ENCODE measurements at regions not wholly inside any gene's neighbourhood (a gene's known extent, or its start where the extent isn't known, plus 50 kb on each side); places are given as distances from the start of the nearest gene placed in this dataset.
A peak's percentile ranks its signal among the peaks of the same experiment; 100 is the strongest.
"Not testable (repeated sequence)": the region's sequence is repeated elsewhere in the genome, so short reads cannot be mapped to it uniquely, and the experiment has no call there.

DNA sequence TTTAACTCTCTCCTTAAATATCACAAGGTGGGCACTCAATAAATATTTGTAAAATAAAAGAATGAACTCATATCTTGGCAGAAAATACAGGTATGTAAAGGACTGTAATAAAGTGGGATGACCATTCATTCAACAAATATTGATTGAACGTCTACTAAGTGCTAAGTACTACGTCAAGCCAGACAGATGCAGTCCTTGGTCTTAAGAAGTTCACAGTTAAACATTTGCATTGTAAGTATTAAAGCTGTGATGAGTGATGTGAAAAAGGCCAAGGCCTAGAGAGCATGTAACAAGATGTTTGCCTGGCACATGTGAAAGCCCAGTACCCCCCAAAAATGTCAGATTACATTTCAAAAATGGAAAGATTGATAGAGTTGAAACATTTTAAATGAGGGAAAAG lies 130.1 kb upstream of the TMEM170B start:
- DNase-seq (ENCODE audit: low read depth): no peak

DNA sequence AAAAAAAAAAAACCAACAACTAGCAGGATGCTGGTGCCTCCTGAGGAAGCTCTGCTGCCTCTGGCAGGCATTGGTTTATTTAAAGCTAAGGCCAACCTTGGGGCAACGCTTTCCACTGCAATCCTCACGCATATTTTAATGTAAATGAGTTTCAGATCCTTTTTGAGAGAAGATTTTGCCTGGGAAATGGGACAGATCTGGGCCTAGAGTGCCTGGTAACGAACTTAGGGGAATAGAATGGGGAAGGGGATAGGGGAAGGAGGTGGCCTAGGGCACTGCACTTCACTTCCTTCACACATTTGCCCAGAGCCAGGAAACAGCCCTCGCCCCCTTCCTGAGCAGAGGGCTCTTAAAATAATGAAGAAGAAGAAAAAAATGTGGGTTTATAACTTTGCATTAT lies 132.7 kb upstream of the TMEM170B start:
- DNase-seq (ENCODE audit: low read depth): no peak

DNA sequence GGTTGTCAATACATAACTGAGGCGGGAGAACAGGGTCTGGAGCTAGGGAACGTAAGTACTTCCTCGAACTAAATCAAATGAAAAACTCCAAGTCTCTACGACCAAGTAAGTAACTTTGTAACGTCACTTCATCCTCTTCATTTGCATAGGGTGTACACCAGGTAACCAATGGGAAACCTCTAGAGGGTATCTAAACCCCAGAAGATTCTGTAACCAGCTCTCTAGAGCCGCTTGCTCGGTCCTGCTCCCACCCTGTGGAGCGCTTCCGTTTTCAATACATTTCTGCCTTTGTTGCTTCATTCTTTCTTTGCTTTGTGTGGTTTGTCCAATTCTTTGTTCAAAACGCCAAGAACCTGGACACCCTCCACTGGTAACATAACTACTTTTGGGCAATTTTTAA lies 133.5 kb upstream of the TMEM170B start:
- no peak for DNase-seq (ENCODE audit: low read depth)

DNA sequence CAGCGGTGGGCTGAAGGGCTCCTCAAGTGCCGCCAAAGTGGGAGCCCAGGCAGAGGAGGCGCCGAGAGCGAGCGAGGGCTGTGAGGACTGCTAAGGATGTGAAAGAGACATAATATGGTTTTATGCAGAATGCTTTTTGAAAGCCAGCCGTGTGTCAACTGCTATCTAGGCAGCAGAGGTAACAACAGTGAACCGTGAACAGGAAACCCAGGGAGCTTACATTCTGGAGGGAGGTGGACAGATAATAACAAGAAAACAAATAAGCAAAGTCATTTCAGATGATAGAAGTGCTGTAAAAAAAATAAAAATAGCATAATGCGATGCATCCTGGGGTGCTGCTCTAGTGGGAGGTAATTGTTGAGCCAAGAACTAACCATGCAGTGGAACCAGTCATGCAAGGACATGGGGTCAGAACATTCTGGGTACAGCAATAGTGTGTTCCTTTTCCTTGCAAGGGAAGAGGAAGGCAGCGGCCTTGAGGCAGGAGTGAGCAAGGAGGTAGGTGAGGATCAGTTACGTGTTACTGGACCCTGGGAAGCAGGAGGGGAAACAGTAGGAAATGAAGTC lies 134.4 kb upstream of the TMEM170B start:
- no peak for DNase-seq (ENCODE audit: low read depth)

GRCh38 chr6:11402581-11402980 lies 135.0 kb upstream of the TMEM170B start:
- not testable (repeated sequence) for DNase-seq (ENCODE audit: low read depth)

- DNase-seq (ENCODE audit: low read depth): not testable (repeated sequence)
Measured at GRCh38 chr6:11401954-11402353, 135.6 kb upstream of the TMEM170B start.

DNA sequence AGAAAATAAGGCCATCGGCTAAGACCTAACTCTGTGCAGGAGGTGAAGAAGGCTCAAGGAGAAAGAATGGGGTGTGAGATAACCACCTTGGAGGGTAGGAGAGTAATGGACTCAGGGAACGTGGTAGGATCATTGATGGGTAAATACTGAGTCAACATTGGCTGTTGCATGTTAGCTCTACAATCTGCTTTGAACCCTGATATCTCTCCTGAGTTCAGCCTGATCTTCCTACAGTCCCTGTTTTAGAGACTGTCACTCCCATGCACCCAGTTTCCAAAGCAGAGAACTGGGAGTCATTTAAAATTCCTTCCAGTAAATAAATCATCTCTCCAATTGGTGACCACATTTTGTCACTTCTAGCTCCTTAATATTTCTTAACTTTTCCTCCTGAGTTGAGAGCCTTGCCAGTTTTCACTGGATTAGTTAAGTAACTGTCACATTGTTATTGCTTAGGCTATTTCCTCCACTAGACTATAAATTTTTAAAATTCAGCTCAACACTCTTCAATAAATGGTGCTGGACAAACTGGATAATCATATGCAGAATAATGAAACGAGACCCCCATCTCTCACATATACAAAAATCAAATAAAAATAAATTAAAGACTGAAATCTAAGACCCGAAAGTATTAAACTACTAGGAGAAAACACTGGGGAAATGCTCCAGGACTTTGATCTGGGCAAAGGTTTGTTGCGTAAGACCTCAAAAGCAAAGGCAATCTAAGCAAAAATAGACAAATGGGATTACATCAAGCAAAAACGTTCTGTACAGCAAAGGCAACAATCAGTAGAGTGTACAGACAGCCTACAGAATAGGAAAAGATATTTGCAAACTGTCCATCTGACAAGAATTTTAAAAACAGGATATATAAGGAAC lies 138.9 kb upstream of the TMEM170B start:
- no peak for DNase-seq (ENCODE audit: low read depth)

DNA sequence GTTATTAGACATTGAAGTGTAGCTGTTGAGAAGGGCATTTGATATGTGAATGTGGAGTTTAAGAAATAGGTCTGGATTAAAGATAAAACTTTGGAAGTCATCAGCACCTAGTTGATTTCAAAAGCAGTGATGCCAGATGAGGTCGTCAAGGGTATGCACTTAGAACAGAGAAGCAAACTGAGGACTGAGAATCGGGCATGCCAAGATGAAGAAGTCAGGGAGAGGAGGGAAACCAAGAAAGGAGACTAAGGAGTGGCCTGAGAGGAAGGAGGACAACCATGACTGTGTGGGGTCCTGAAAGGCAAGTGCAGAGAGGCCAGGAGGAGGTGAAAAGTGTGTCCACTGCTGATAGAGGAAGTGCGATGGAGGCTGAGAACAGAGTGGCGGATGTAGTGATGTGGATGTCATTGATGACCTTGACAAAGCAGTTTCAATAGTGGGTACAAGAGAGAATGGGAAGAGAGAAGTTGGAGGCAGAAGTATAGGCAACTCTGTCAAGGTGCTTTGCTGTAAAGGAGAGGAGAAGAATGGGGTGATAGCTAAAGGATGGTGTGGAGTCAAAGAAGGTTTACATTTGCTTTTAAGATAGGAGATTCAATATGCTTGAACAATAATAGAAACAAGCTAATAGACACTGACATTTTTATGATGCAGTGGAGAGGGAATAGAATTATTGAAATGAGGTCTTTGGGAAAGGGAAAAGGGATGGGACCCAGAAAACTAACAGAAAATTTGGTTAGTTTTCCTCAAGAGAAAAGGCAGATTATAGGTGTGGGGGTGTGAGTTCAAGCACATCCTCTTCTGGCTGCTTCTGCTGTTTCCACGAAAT lies 139.7 kb upstream of the TMEM170B start:
- DNase-seq (ENCODE audit: low read depth): no peak

DNA sequence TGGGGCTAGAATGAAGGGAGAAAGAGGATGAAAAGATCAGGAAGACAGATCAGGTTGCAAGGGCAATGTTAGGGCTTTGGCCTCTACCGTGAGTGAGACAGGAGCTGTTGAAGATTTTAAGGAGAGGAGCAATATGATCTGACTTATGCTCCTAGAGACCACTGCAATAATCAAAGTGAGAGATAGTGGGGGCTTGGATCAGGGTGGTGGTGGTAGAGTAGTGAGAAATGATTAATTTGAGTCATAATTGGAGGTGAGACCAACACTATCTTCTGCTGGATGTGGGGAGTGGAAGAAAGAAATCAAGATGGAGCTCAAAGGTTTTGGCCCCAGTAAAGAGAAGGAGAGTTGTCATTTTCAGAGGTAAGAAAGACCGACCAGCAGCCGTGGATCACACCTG lies 140.7 kb upstream of the TMEM170B start:
- DNase-seq (ENCODE audit: low read depth): no peak

DNA sequence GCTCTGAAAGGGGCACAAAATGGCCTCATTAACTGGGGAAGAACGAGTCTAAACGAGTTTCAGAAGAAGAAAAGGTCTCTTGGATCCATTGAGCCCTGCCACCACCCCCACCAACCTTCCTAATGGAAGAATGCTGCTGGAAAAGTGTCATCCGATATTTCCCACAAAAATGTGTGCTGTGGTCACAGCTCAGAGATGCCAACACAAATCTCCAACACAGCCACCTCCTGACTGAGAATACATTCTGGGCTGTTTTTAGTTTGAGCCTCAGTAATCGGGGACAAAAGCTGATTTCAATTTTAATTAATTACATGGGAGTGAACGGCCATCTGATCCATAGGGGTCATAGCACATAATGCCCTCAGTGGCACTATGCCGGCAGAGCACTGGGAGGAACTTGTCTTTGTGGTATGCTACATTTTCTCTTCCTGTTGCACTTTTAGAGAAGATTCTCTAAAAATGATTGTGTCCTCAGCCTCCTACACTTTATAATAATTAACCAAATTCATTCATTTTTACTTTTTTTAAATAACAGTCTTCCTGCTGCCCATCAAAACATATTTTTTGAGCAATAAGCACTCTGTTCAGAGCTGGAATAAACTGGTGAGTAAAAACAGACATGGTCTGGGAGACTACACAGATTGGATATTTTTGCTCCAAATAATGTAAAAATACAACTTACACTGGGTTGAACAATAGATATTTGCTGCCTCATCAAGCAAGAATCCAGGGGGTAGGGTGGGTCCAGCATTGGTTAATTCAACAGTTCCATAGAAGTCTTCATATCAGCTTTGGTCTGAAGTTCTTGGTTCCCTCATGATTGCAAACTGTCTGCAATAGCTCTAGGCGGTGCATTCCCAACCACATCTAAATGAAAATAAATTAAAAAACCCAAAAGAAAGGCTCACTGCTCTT lies 143.6 kb upstream of the TMEM170B start:
- DNase-seq (ENCODE audit: low read depth): no peak

GRCh38 chr6:11392778-11393507 lies 144.6 kb upstream of the TMEM170B start:
- peak; percentile 73 for DNase-seq (ENCODE audit: low read depth)

- DNase-seq (ENCODE audit: low read depth): no peak
Measured at GRCh38 chr6:11391934-11392777, 145.4 kb upstream of the TMEM170B start.

- no peak for DNase-seq (ENCODE audit: low read depth)
Measured at GRCh38 chr6:11389977-11390376, 147.6 kb upstream of the TMEM170B start.

- DNase-seq (ENCODE audit: low read depth): no peak
Measured at GRCh38 chr6:11388983-11389944, 148.3 kb upstream of the TMEM170B start.

- DNase-seq (ENCODE audit: low read depth): no peak
Measured at GRCh38 chr6:11387707-11388430, 149.7 kb upstream of the TMEM170B start.

- DNase-seq (ENCODE audit: low read depth): no peak
Measured at GRCh38 chr6:11386726-11387125, 150.8 kb upstream of the TMEM170B start.

DNA sequence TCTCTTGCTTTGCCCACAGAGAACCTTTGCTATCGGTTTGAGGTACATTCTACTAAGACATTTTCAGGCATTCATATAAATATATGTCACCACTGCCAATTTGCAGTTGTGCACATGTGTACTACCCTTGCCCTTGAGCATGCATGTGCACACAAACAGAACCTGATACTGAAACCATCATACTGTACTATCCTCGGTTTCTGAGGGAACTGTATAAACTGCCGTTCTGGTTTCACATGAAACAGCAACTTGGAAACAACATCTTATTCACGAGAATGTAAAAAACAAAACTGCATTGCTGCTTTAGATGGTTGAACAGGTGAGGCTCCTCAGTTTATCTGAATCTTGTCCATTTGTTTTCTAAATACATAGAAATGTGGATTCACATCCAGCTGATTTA lies 151.2 kb upstream of the TMEM170B start:
- DNase-seq (ENCODE audit: low read depth): no peak
